GM12874 (cell line): ENCODE measurements at regions not wholly inside any gene's neighbourhood (a gene's known extent, or its start where the extent isn't known, plus 50 kb on each side); places are given as distances from the start of the nearest gene placed in this dataset.

Experiments
- CTCF ChIP-seq: IDR thresholded peaks from 2 replicates; pipeline ENCODE4 v1.5.1; 2011; ENCODE audit warnings: low read depth, mild to moderate bottlenecking, control low read depth, low read length, moderate library complexity; ENCODE audit not compliant: insufficient read depth

GRCh38 chr10:108412323-108412722 is 1247.8 kb upstream of the SORCS1 start:
- no peak for TF ChIP-seq CTCF

- no peak for TF ChIP-seq CTCF
Observed at GRCh38 chr10:108411894-108412293, 1247.4 kb upstream of the SORCS1 start.

GRCh38 chr10:108411206-108411605 is 1246.7 kb upstream of the SORCS1 start:
- TF ChIP-seq CTCF, result no peak

GRCh38 chr10:108410236-108410635 is 1245.7 kb upstream of the SORCS1 start:
- TF ChIP-seq CTCF, result no peak

GRCh38 chr10:108409306-108409705 is 1244.8 kb upstream of the SORCS1 start:
- TF ChIP-seq CTCF, result no peak

- no peak for TF ChIP-seq CTCF
Observed at GRCh38 chr10:108404155-108404554, 1239.6 kb upstream of the SORCS1 start.

GRCh38 chr10:108399465-108399864 is 1235.0 kb upstream of the SORCS1 start:
- TF ChIP-seq CTCF, result no peak

- TF ChIP-seq CTCF, result no peak
Observed at GRCh38 chr10:108393089-108393488, 1228.6 kb upstream of the SORCS1 start.
